ENCODE measurements at regions not wholly inside any gene's neighbourhood (a gene's known extent, or its start where the extent isn't known, plus 50 kb on each side); places are given as distances from the start of the nearest gene placed in this dataset.

GRCh38 chr2:7744827-7745226 is 827.6 kb downstream of the RNF144A start (continued):
- TF ChIP-seq ZSCAN29 (IDR thresholded peaks at IDR 0.05): no peak
- TF ChIP-seq, protein P1, sequence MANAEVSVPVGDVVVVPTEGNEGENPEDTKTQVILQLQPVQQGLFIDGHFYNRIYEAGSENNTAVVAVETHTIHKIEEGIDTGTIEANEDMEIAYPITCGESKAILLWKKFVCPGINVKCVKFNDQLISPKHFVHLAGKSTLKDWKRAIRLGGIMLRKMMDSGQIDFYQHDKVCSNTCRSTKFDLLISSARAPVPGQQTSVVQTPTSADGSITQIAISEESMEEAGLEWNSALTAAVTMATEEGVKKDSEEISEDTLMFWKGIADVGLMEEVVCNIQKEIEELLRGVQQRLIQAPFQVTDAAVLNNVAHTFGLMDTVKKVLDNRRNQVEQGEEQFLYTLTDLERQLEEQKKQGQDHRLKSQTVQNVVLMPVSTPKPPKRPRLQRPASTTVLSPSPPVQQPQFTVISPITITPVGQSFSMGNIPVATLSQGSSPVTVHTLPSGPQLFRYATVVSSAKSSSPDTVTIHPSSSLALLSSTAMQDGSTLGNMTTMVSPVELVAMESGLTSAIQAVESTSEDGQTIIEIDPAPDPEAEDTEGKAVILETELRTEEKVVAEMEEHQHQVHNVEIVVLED (CRISPR knock-in tag; IDR thresholded peaks at IDR 0.05): no peak
- no peak for TF ChIP-seq KDM4B (IDR thresholded peaks at IDR 0.05; ENCODE audit: borderline replicate concordance in 2 of 2, low read depth in 1 of 2)
- TF ChIP-seq RREB1 (CRISPR knock-in tag; IDR thresholded peaks at IDR 0.05): no peak
- no peak for TF ChIP-seq DMBX1 (CRISPR knock-in tag; IDR thresholded peaks at IDR 0.05; ENCODE audit: borderline replicate concordance)
- TF ChIP-seq ZNF324 (CRISPR knock-in tag; IDR thresholded peaks at IDR 0.05): no peak
- TF ChIP-seq ELF1 (tag; IDR thresholded peaks at IDR 0.05): no peak
- TF ChIP-seq GABPB1 (CRISPR knock-in tag; IDR thresholded peaks at IDR 0.05): no peak

Data from K562 (cell line).